ENCODE measurements at regions not wholly inside any gene's neighbourhood (a gene's known extent, or its start where the extent isn't known, plus 50 kb on each side); places are given as distances from the start of the nearest gene placed in this dataset.
A peak's percentile ranks its signal among the peaks of the same experiment; 100 is the strongest.

DNA sequence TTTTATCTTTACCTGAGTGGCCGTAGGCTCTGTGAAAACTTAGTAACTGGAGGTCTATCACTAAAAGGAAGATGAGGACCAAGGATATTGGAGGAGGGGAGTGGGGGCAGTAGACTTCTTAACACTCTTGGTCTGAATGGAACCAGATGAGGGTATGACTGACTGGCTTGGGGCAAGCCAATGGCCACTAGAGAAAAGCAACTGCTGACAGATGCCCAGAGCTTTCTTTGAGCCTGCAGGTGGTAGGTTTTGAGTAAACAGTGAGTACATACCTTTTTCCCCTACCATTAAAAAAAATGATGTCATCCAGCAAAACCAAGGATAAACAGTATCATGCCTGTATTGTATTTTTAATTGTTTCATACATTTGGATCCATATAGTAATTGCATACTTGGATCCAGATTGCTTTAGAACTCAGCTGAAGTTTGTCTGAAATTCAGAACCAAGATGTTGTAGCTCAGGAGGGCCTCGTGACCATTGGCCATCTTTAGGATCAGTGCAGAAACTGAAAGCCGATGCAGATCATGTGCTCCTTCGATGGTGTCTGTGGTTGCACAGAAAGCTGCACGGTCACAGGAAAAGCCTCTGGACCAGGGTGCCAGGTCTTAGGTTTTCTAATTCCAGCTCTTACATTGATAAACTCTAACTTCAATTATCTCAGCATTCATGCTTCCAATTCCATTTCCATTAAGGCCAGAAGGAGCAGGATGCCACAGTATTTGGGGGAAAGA lies 131.0 kb downstream of the PDGFRA start:
- in situ Hi-C loops (cut with HindIII; ENCODE audit: low pct_unique_long_range_greater_than_20kb, low sequenced_read_pairs) = no loop called here
- no peak for DNase-seq (ENCODE audit: low read depth, low spot score)

GRCh38 chr4:54363037-54363436 lies 133.9 kb downstream of the PDGFRA start:
- in situ Hi-C loops (cut with HindIII; ENCODE audit: low pct_unique_long_range_greater_than_20kb, low sequenced_read_pairs) = no loop called here

DNA sequence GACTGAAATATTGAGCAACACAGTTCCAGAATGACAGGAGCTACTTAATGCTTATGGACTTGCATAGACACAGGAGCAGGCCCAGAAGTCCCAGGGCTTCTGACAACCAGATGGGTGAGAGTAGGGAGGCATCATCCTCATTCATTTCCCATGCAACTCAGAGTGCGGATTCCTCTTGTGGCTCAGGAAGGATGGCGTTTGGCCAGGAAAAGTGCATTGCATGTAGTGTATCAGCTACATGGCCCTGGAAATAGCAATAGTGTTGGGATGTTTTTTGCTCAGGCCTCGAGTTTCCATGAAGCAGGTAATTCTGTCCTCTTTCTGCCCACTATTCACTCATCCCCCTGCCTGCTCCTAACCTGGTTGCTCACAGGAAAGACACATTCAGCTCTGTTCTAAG lies 136.6 kb downstream of the PDGFRA start:
- no peak for DNase-seq (ENCODE audit: low read depth, low spot score)
- in situ Hi-C loops (cut with HindIII; ENCODE audit: low pct_unique_long_range_greater_than_20kb, low sequenced_read_pairs) = no loop called here

More at GRCh38 chr4:54363037-54363436, 133.9 kb downstream of the PDGFRA start:
- DNase-seq (ENCODE audit: low read depth, low spot score) = no peak

DNA sequence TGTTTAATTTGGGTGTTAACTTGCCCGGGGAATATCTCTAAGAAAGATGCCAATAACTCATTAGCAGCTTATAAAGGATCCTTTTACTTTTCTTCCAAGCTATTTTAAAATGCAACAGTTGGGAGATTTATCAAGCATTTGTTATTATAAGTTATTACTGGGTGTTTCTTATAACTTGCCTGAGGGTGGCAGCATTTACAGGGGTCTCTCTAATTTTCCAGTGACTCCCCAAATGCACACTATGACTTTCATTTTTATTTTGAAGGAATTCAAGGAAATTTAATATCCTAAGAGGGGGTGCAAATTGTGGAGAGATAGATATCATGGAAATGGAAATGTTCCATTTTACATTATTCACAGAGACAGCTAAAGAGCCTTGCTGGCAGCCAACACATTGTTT lies 138.0 kb downstream of the PDGFRA start:
- in situ Hi-C loops (cut with HindIII; ENCODE audit: low pct_unique_long_range_greater_than_20kb, low sequenced_read_pairs) = no loop called here
- no peak for DNase-seq (ENCODE audit: low read depth, low spot score)

GRCh38 chr4:54368281-54369265 lies 139.5 kb downstream of the PDGFRA start:
- in situ Hi-C loops (cut with HindIII; ENCODE audit: low pct_unique_long_range_greater_than_20kb, low sequenced_read_pairs) = no loop called here
- no peak for DNase-seq (ENCODE audit: low read depth, low spot score)

DNA sequence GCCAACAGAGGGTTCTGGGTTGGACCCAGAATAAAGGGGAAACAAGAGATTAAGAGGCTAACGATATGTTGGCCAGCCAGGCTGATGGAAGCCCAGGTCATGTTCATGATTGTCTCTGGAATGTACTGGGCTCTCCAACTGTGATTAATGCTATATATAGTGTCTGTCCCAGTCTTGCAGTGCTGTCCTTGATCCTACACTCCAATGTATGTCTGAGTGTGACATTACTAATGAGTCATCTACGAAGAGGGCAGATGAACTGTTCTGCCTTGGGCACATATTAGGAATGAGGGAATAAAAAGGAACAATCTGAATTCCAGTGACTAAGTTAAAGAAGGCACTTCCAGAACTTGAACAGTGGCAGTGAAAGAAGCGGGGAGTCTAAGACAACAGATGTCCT lies 142.1 kb downstream of the PDGFRA start:
- in situ Hi-C loops (cut with HindIII; ENCODE audit: low pct_unique_long_range_greater_than_20kb, low sequenced_read_pairs) = no loop called here
- no peak for DNase-seq (ENCODE audit: low read depth, low spot score)

GRCh38 chr4:54372951-54373350 lies 143.9 kb downstream of the PDGFRA start:
- DNase-seq (ENCODE audit: low read depth, low spot score) = no peak
- in situ Hi-C loops (cut with HindIII; ENCODE audit: low pct_unique_long_range_greater_than_20kb, low sequenced_read_pairs) = no loop called here

GRCh38 chr4:54373718-54374210 lies 144.7 kb downstream of the PDGFRA start:
- in situ Hi-C loops (cut with HindIII; ENCODE audit: low pct_unique_long_range_greater_than_20kb, low sequenced_read_pairs) = no loop called here
- DNase-seq (ENCODE audit: low read depth, low spot score) = no peak

GRCh38 chr4:54378461-54378860 lies 149.4 kb downstream of the PDGFRA start:
- in situ Hi-C loops (cut with HindIII; ENCODE audit: low pct_unique_long_range_greater_than_20kb, low sequenced_read_pairs) = no loop called here

DNA sequence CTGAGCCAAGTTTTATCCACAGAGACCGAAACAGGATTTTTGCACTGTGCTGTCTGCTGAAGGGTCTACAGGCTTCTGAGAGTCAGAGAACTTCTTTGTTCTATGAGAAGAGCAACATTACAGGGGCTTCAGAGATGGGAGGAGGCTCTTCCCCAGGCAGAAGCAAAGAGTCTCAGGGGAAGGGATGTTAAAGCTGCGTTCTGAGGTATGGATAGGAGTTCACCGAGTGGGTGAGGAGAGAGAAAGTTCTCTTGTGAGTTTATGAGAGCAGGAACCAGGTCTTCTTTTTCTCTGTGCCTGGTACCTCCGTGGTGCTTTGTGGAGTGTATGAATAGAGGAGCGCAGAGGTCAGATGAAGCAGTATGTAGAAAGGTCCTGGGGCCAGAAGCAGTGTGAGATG lies 155.1 kb downstream of the PDGFRA start:
- DNase-seq (ENCODE audit: low read depth, low spot score) = no peak
- in situ Hi-C loops (cut with HindIII; ENCODE audit: low pct_unique_long_range_greater_than_20kb, low sequenced_read_pairs) = no loop called here

More at GRCh38 chr4:54378461-54378860, 149.4 kb downstream of the PDGFRA start:
- DNase-seq (ENCODE audit: low read depth, low spot score) = no peak

GRCh38 chr4:54384563-54384962 lies 155.5 kb downstream of the PDGFRA start:
- in situ Hi-C loops (cut with HindIII; ENCODE audit: low pct_unique_long_range_greater_than_20kb, low sequenced_read_pairs) = no loop called here
- DNase-seq (ENCODE audit: low read depth, low spot score) = peak; percentile 63

GRCh38 chr4:54386042-54386669 lies 157.1 kb downstream of the PDGFRA start:
- DNase-seq (ENCODE audit: low read depth, low spot score) = peak; percentile 22
- in situ Hi-C loops (cut with HindIII; ENCODE audit: low pct_unique_long_range_greater_than_20kb, low sequenced_read_pairs) = no loop called here

- in situ Hi-C loops (cut with HindIII; ENCODE audit: low pct_unique_long_range_greater_than_20kb, low sequenced_read_pairs) = no loop called here
- no peak for DNase-seq (ENCODE audit: low read depth, low spot score)
Measured at GRCh38 chr4:54386693-54387092, 157.6 kb downstream of the PDGFRA start.

DNA sequence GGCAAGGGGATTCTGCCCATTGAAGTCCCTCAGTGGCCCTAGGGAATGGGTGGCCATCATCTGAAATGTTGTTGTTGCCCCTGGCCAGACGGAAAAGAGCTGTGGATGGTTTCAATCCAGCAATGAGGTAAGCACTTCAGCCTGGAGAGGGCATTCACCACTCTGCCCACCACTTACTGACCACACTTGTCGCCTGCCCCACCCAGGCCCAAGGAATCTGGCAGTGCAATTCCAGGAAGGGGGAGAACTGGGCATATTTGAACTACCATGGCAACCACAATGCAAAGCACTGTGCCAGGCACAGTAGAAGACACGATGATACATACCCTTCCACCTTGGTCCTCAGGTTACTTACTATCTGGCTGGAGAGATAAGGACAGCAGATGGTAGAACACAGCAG lies 161.6 kb downstream of the PDGFRA start:
- DNase-seq (ENCODE audit: low read depth, low spot score) = no peak
- in situ Hi-C loops (cut with HindIII; ENCODE audit: low pct_unique_long_range_greater_than_20kb, low sequenced_read_pairs) = no loop called here

DNA sequence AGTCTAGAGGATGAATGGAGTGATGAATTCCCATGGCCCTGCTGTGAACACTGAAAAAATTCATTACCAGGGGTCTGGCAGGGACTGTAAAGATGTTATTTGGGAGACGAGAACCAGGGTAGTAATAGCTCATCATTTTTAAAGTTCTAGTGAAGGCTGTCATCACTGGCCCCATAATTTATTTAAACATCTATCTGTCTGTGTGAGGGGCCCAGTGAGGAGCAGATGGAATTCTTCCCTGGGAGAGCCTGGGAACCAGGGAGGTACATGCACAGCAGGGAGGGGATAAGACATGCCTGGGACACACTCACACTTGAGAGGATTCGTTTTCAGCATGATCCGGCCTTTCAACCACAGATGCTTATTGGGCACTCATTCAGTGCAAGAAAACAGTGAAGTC lies 162.0 kb downstream of the PDGFRA start:
- DNase-seq (ENCODE audit: low read depth, low spot score) = no peak
- in situ Hi-C loops (cut with HindIII; ENCODE audit: low pct_unique_long_range_greater_than_20kb, low sequenced_read_pairs) = no loop called here

DNA sequence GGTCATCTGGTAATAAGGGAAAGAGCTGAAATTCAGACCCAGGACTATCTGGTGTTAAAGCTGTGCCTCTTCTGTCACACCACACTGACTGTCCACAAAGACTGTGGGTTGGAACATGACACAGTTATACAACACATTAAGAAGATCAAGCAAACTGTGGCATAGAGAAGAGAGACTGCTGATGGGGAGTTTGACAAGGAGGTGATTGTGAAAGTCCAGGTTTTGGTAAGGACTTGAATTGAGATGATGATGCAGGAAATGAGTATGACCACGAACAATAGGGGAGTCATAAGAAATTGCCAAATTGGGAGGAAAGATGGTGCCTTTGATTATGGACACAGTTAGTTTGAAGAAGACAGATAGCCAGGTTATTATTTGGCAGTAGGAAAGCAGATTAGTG lies 163.4 kb downstream of the PDGFRA start:
- no peak for DNase-seq (ENCODE audit: low read depth, low spot score)
- in situ Hi-C loops (cut with HindIII; ENCODE audit: low pct_unique_long_range_greater_than_20kb, low sequenced_read_pairs) = no loop called here

DNA sequence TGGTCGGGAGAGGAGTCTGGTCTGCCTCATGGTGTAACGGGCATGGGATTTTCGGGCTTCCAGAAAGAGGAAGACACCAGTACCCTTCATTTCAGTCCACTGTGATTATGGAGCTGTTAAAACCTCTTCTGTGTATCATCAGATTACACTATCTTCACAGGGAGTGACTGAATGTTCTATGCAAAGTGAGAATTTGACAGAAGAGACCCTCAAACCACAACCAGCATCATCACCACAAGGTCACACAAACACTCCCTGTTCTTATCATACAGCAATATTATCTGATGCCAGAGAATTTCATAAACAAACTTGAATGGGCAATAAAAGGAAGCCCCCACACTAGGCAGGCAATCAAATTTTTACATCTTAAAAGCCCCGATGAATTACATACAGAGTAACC lies 164.2 kb downstream of the PDGFRA start:
- no peak for DNase-seq (ENCODE audit: low read depth, low spot score)
- in situ Hi-C loops (cut with HindIII; ENCODE audit: low pct_unique_long_range_greater_than_20kb, low sequenced_read_pairs) = no loop called here

DNA sequence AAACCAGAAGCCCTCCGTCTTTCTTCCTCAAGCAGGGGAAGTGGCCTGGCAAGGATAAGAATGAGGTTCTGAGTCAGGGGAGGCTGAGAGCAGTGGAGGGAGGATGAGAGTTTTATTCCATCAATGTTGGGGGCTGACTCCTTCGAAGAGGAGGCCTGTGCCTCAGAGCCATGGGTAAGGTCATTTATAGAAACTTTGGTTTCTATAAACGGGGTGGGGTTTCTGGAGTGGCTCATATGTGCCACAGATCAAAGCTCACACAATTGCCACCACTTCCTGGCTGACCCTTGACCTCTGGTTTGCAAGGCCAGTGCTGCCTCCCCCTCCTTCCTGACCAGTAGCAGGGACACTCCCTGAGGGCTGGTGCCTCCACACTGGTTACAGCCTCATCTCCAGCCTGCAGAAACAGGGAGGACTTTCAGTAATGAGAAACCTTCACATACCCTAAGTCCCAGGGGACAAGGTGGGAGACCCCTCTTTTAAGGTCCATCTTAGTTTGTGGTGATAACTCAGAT lies 166.0 kb downstream of the PDGFRA start:
- DNase-seq (ENCODE audit: low read depth, low spot score) = no peak
- in situ Hi-C loops (cut with HindIII; ENCODE audit: low pct_unique_long_range_greater_than_20kb, low sequenced_read_pairs) = no loop called here
